ENCODE measurements at regions not wholly inside any gene's neighbourhood (a gene's known extent, or its start where the extent isn't known, plus 50 kb on each side); places are given as distances from the start of the nearest gene placed in this dataset.
"Not testable (repeated sequence)": the region's sequence is repeated elsewhere in the genome, so short reads cannot be mapped to it uniquely, and the experiment has no call there.

DNA sequence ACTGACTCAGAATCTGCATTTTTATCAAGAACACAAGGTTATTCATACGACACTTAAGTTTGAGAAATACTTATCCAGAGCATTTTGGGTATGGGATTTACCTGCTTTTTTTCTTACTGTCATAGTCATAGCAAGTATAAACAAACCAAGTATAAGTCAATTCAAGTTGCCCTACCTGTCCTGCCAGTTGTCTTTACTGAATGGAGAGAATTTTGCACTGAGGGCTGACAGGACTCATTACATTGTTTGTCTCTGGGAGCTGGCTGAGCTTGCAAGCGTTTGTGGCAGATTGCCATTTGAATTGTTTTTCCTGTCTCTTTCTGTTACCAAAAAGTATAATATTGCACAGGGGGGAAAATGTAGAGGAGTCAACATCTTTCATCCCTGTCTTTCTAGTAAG, 278.9 kb upstream of the MAGEC2 start:
- TF ChIP-seq, protein P1, sequence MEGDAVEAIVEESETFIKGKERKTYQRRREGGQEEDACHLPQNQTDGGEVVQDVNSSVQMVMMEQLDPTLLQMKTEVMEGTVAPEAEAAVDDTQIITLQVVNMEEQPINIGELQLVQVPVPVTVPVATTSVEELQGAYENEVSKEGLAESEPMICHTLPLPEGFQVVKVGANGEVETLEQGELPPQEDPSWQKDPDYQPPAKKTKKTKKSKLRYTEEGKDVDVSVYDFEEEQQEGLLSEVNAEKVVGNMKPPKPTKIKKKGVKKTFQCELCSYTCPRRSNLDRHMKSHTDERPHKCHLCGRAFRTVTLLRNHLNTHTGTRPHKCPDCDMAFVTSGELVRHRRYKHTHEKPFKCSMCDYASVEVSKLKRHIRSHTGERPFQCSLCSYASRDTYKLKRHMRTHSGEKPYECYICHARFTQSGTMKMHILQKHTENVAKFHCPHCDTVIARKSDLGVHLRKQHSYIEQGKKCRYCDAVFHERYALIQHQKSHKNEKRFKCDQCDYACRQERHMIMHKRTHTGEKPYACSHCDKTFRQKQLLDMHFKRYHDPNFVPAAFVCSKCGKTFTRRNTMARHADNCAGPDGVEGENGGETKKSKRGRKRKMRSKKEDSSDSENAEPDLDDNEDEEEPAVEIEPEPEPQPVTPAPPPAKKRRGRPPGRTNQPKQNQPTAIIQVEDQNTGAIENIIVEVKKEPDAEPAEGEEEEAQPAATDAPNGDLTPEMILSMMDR (IDR thresholded peaks at IDR 0.05): no peak
- no peak for TF ChIP-seq POLR2A (IDR thresholded peaks at IDR 0.05)
- H3K4me3 ChIP-seq (ENCODE audit: low read depth, poor library complexity, severe bottlenecking): no peak overlapping the region
- DNase-seq (ENCODE audit: low spot score in 2 of 2): no peak
- intact Hi-C loops (cut with DNase I; ENCODE audit: low total_unique reads): no loop called here
- WGBS, 2 donors: 60 to 77% methylated on average over 2 of the region's 2 CpGs

DNA sequence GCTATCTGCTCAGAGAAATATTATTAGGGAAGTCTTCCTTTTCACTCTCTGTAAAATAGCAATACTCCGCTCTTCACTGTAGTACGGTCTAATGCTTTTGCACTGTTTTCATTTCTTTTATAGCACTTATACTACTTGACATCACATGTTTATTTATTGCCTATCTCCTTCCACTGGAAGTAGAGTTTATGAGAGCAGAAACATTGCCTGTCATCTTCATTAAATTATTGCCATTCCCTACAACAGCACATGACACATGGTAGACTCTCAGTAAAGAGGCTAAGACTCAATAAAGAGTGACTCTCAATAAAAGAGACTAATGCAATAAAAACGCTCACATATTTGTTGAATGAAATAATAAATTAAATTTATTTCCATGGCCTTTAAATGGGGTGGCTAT, 241.3 kb upstream of the MAGEC2 start:
- 56 to 69% methylated on average over 1 to 3 of the region's 3 CpGs for WGBS, 2 donors
- no peak overlapping the region for H3K4me3 ChIP-seq (ENCODE audit: low read depth, poor library complexity, severe bottlenecking)
- no peak for DNase-seq (ENCODE audit: low spot score in 2 of 2)
- TF ChIP-seq, protein P1 (IDR thresholded peaks at IDR 0.05): no peak
- no peak for TF ChIP-seq POLR2A (IDR thresholded peaks at IDR 0.05)
- intact Hi-C loops (cut with DNase I; ENCODE audit: low total_unique reads): no loop called here

DNA sequence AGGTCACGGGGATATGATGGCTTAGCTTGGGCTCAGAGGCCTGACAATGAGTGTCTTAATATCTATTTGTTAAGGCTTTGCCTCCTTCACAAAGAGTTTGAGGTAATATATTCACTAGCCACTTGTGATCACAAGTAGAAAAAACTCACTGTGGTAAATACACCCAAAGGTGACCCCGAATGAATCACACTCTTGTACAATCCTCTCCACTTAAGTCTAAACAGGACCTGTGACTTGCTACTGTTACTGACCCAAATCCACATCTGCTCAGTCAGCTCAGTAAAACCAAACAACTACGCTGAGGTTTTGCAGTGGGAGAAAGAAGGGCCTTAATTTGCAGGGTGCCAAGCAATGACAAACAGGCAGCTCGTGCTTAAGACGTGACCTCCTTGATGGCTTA, 223.8 kb upstream of the MAGEC2 start:
- no peak overlapping the region for H3K4me3 ChIP-seq (ENCODE audit: low read depth, poor library complexity, severe bottlenecking)
- 83 to 90% methylated on average over 5 of the region's 5 CpGs for WGBS, 2 donors
- no peak for DNase-seq (ENCODE audit: low spot score in 2 of 2)
- intact Hi-C loops (cut with DNase I; ENCODE audit: low total_unique reads): no loop called here
- TF ChIP-seq, protein P1 (IDR thresholded peaks at IDR 0.05): no peak
- no peak for TF ChIP-seq POLR2A (IDR thresholded peaks at IDR 0.05)

DNA sequence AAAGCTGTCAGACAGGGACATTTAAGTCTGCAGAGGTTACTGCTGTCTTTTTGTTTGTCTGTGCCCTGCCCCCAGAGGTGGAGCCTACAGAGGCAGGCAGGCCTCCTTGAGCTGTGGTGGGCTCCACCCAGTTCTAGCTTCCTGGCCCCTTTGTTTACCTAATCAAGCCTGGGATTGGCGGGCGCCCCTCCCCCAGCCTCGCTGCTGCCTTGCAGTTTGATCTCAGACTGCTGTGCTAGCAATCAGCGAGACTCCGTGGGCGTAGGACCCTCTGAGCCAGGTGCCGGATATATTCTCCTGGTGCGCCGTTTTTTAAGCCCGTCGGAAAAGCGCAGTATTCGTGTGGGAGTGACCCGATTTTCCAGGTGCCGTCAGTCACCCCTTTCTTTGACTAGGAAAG, 185.9 kb upstream of the MAGEC2 start:
- 75 to 100% methylated on average over 4 to 15 of the region's 15 CpGs for WGBS, 2 donors
- intact Hi-C loops (cut with DNase I; ENCODE audit: low total_unique reads); H3K4me3 ChIP-seq (ENCODE audit: low read depth, poor library complexity, severe bottlenecking); DNase-seq (ENCODE audit: low spot score in 2 of 2): not testable (repeated sequence)

DNA sequence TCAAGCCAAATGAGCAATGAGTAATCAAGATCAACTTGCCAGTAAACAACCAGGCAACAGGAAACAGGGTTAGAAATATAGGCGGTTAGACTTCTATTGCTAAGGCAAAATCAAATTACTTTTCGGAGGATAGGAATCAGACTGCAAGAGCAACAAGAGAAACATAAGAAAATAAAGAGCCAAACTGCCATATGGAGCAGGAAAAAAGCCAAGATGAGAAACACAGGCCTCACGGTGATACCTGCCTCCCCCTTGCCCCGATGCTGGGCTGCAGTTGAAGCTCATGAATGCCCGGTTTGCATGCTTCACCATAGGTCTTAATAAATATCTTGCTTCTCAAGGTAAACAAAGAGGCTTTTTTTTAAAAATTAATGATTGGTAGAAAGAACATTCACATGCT, 158.4 kb upstream of the MAGEC2 start:
- intact Hi-C loops (cut with DNase I; ENCODE audit: low total_unique reads): no loop called here
- no peak for TF ChIP-seq POLR2A (IDR thresholded peaks at IDR 0.05)
- TF ChIP-seq, protein P1 (IDR thresholded peaks at IDR 0.05): no peak
- H3K4me3 ChIP-seq (ENCODE audit: low read depth, poor library complexity, severe bottlenecking): no peak overlapping the region
- DNase-seq (ENCODE audit: low spot score in 2 of 2): no peak
- 54 to 68% methylated on average over 5 of the region's 5 CpGs for WGBS, 2 donors

DNA sequence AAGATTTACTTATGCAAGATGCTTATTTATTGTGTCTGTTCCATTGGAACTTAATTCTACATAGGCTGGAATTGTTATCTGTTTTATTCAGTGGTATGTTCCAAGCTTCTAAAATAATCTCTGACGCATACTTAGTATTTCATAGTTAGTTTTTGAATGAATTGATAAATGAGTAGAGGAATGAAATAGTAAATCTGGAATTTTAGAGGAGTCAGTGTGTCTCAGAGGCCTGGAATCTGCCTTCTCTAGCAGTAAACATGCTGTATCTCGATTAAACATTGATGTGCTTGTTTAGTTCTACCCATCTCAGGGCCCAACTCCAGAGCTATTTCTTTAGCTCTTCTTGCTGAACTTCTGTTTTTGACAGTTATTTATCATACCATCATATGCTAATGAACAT, 154.2 kb upstream of the MAGEC2 start:
- DNase-seq (ENCODE audit: low spot score in 2 of 2): no peak

More for the DNA sequence above, 154.2 kb upstream of the MAGEC2 start:
- intact Hi-C loops (cut with DNase I; ENCODE audit: low total_unique reads): no loop called here
- H3K4me3 ChIP-seq (ENCODE audit: low read depth, poor library complexity, severe bottlenecking): no peak overlapping the region
- no peak for TF ChIP-seq POLR2A (IDR thresholded peaks at IDR 0.05)
- TF ChIP-seq, protein P1 (IDR thresholded peaks at IDR 0.05): no peak
- WGBS, 2 donors: 43 to 58% methylated on average over 2 of the region's 2 CpGs

All from lower leg skin (tissue), 4 donors.